Muscle of leg (tissue), 3 donors: ENCODE measurements at regions not wholly inside any gene's neighbourhood (a gene's known extent, or its start where the extent isn't known, plus 50 kb on each side); places are given as distances from the start of the nearest gene placed in this dataset.
A peak's percentile ranks its signal among the peaks of the same experiment; 100 is the strongest.

Experiments
- DNase-seq: peaks from one replicate; pipeline ENCODE4 v3.0.0; 2013
- H3K27ac ChIP-seq: one replicate; pipeline ENCODE4 v1.5.1; 2013; ENCODE audit warnings: mild to moderate bottlenecking, low read length, control low read depth
- H3K27me3 ChIP-seq: one replicate; pipeline ENCODE4 v1.6.1; 2013; ENCODE audit warnings: low read length; ENCODE audit not compliant: control insufficient read depth, insufficient read depth
- H3K36me3 ChIP-seq: one replicate; pipeline ENCODE4 v1.6.1; 2013; ENCODE audit warnings: low read length; ENCODE audit not compliant: control insufficient read depth, insufficient read depth
- H3K4me1 ChIP-seq: one replicate; pipeline ENCODE4 v1.6.1; 2013; ENCODE audit warnings: low read length; ENCODE audit not compliant: control insufficient read depth, insufficient read depth
- H3K4me3 ChIP-seq: one replicate; pipeline ENCODE4 v1.5.1; 2013; ENCODE audit warnings: low read length, control low read depth
- H3K9me3 ChIP-seq: replicated peaks from 2 replicates; pipeline ENCODE4 v1.6.1; 2013; ENCODE audit warnings: low read depth, low read length; ENCODE audit not compliant: control insufficient read depth
- WGBS: methylation state at CpG from one replicate; pipeline ENCODE4 v1.1.5; 2013; ENCODE audit warnings: missing lambda C conversion rate; ENCODE audit not compliant: insufficient coverage; 5-methylcytosine and 5-hydroxymethylcytosine counted together

GRCh38 chr5:142438573-142438972 is 113.8 kb upstream of the SPRY4 start:
- no peaks in the 10 kb centered on the region for H3K27me3 ChIP-seq
- peak overlapping the region; percentile 59 for H3K27ac ChIP-seq
- no peaks in the 10 kb centered on the region for H3K36me3 ChIP-seq
- H3K4me1 ChIP-seq = peaks cover 47% of the 10 kb centered on the region
- H3K9me3 ChIP-seq = no peaks in the 10 kb centered on the region
- no CpG with 5 or more reads among the region's 2 CpGs for WGBS
- no peak overlapping the region for H3K4me3 ChIP-seq
- peak; percentile 40 for DNase-seq

GRCh38 chr5:142437563-142437962 is 112.7 kb upstream of the SPRY4 start:
- no peak for DNase-seq
- WGBS = 75% methylated on average over 2 of the region's 4 CpGs
- Histone ChIP-seq H3K4me1 (peaks cover 56% of the 10 kb centered on the region), H3K36me3 (no peaks in the 10 kb centered on the region), H3K27ac (no peak overlapping the region), H3K9me3 (no peaks in the 10 kb centered on the region), H3K4me3 (no peak overlapping the region), H3K27me3 (no peaks in the 10 kb centered on the region)

DNA sequence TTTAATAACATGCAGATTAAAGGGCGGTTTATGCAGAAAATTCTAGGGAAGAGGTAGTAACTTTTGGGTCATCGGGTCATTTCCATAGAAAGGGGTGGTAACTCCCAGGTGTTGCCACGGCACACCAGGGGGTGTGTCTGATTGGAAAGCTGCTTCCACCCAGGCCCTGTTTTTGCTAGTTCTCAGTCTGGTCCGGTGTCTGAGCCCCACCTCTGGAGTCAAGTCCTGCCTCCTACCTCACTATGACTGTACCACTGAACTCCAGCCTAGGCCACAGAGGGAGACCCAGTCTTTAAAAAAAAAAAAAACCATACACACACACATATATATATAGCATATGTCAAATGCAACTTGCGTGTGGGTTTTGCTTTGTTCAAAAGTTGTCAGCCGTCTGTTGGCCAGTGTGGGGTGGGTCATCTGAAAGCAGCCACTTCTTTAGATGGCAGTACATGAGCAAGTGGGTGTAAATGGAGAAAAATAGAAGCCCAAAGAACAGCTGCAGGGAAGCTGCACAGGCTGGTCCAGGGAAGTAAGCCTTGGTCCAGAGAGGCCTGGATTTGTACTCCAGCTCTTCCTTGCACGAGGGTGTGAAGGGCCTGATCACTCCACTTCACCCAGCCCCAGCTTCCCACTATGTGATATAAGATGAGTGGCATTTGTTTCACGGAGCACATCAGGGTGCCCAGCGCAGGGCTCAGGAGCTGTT is 110.7 kb upstream of the SPRY4 start:
- peaks cover 49% of the 10 kb centered on the region for H3K4me1 ChIP-seq

DNA sequence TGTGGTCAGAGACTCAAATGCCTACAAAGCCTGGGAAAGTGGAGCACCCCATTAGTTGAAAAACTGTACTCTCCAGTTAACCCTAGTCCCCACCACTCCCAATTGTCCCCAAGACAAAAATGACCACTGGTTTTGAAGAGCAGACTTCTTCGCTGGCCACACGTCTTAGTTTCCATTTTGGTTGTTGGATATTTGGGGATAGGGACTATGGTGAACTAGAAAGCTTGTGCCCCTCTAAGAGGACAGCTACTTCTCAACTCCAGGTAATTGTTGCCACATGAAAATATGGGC is 109.4 kb upstream of the SPRY4 start:
- WGBS = no CpG with 5 or more reads among the region's 2 CpGs
- no peak overlapping the region for H3K27ac ChIP-seq
- H3K36me3 ChIP-seq = no peaks in the 10 kb centered on the region

More for the DNA sequence above, 110.7 kb upstream of the SPRY4 start:
- 80% methylated on average over 2 of the region's 9 CpGs for WGBS
- Histone ChIP-seq H3K4me3 (no peak overlapping the region), H3K27ac (no peak overlapping the region), H3K36me3 (no peaks in the 10 kb centered on the region), H3K9me3 (no peaks in the 10 kb centered on the region), H3K27me3 (no peaks in the 10 kb centered on the region)
- no peak for DNase-seq

GRCh38 chr5:142433526-142434321 is 108.9 kb upstream of the SPRY4 start:
- H3K4me3 ChIP-seq = no peak overlapping the region
- 10% methylated on average over 4 of the region's 8 CpGs for WGBS
- no peaks in the 10 kb centered on the region for H3K36me3 ChIP-seq
- H3K4me1 ChIP-seq = peaks cover 43% of the 10 kb centered on the region
- peak overlapping the region; percentile 21 for H3K27ac ChIP-seq
- no peaks in the 10 kb centered on the region for H3K27me3 ChIP-seq
- peak; percentile 32 for DNase-seq
- H3K9me3 ChIP-seq = no peaks in the 10 kb centered on the region

More for the DNA sequence above, 109.4 kb upstream of the SPRY4 start:
- no peaks in the 10 kb centered on the region for H3K27me3 ChIP-seq
- DNase-seq = no peak
- H3K4me3 ChIP-seq = no peak overlapping the region
- no peaks in the 10 kb centered on the region for H3K9me3 ChIP-seq
- H3K4me1 ChIP-seq = peaks cover 42% of the 10 kb centered on the region

DNA sequence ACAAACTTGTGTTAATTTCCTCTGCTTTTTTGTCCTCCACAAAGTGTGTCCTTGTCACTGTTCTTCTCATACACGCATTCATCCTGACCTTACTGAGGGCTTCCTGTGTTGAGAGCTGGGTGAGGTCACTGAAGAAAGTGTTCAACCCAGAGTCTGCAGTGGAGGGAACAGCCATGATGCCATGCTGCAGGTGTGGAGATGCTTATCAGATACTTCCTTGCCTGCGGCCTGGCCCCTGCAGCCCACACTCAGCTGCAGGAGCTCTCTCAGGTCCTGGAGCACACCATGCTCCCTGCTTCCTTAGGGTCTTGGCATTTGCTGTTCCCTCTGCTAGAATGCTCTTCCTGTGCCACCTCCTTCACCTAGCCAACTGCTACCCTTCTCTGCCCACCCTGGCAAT is 108.1 kb upstream of the SPRY4 start:
- no peaks in the 10 kb centered on the region for H3K9me3 ChIP-seq
- peaks cover 41% of the 10 kb centered on the region for H3K4me1 ChIP-seq
- 29% methylated on average over 1 of the region's 2 CpGs for WGBS
- no peak overlapping the region for H3K4me3 ChIP-seq
- H3K36me3 ChIP-seq = no peaks in the 10 kb centered on the region
- no peaks in the 10 kb centered on the region for H3K27me3 ChIP-seq
- no peak for DNase-seq
- peak overlapping the region; percentile 21 for H3K27ac ChIP-seq

DNA sequence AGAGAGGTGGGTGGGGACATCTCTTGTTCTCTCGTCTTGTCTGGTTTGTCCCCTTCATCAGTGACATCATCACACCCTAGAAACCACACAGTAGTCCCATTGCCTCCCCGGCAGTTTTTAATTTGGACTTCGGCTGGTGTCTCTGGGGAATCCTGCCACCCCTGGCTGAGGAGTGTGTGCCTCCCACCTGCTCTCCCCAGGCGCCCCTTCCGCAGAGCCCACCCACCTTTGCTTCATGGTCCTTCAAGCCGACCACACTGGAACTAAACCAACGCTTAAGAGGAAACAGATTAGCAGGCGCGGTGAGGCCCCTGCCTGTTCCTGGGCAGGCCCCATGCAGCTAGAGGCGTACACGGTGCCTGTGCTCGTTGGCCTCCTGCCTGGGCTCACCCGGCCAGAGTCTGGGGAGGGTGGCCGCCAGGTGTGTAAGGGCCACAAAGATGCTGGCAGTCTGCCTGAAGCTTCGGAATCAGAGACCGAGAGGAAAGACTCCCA is 107.6 kb upstream of the SPRY4 start:
- WGBS = 13% methylated on average over 14 of the region's 16 CpGs
- Histone ChIP-seq H3K36me3 (no peaks in the 10 kb centered on the region), H3K4me3 (no peak overlapping the region), H3K27ac (no peak overlapping the region), H3K4me1 (peaks cover 41% of the 10 kb centered on the region), H3K27me3 (no peaks in the 10 kb centered on the region), H3K9me3 (no peaks in the 10 kb centered on the region)
- peak; percentile 39 for DNase-seq

GRCh38 chr5:142428773-142429473 is 104.1 kb upstream of the SPRY4 start:
- H3K27ac ChIP-seq = peak overlapping the region; percentile 1
- H3K36me3 ChIP-seq = no peaks in the 10 kb centered on the region
- DNase-seq = peak; percentile 46
- peaks cover 47% of the 10 kb centered on the region for H3K4me1 ChIP-seq
- H3K4me3 ChIP-seq = no peak overlapping the region
- H3K9me3 ChIP-seq = no peaks in the 10 kb centered on the region
- 91% methylated on average over 6 of the region's 8 CpGs for WGBS
- no peaks in the 10 kb centered on the region for H3K27me3 ChIP-seq

GRCh38 chr5:142428036-142428772 is 103.4 kb upstream of the SPRY4 start:
- 70% methylated on average over 2 of the region's 7 CpGs for WGBS

More at GRCh38 chr5:142428036-142428772, 103.4 kb upstream of the SPRY4 start:
- H3K4me3 ChIP-seq = no peak overlapping the region
- H3K36me3 ChIP-seq = no peaks in the 10 kb centered on the region
- H3K9me3 ChIP-seq = no peaks in the 10 kb centered on the region
- peaks cover 41% of the 10 kb centered on the region for H3K4me1 ChIP-seq
- peak overlapping the region; percentile 1 for H3K27ac ChIP-seq
- DNase-seq = no peak
- no peaks in the 10 kb centered on the region for H3K27me3 ChIP-seq
